SJSA1 (cell line): ENCODE measurements at regions not wholly inside any gene's neighbourhood (a gene's known extent, or its start where the extent isn't known, plus 50 kb on each side); places are given as distances from the start of the nearest gene placed in this dataset.
"Not testable (repeated sequence)": the region's sequence is repeated elsewhere in the genome, so short reads cannot be mapped to it uniquely, and the experiment has no call there.

Experiments used
- DNase-seq, 2 experiments: peaks; one replicate each; pipeline ENCODE4 v3.0.0-alpha.2; 2015 to 2020; ENCODE audit warnings: low spot score in 2 of 2, low read depth in 1 of 2
- H3K27ac ChIP-seq: fragments of 250-450 bp; sonication (Bioruptor Pico); 2 replicates; pipeline ENCODE4 v1.5.1; 2020; ENCODE audit warnings: mild to moderate bottlenecking, moderate library complexity
- H3K27me3 ChIP-seq: fragments of 250-450 bp; sonication (Bioruptor Pico); replicated peaks from 2 replicates; pipeline ENCODE4 v1.5.1; 2020; ENCODE audit warnings: mild to moderate bottlenecking, moderate library complexity
- H3K36me3 ChIP-seq: fragments of 250-450 bp; sonication (Bioruptor Pico); 2 replicates; pipeline ENCODE4 v1.5.1; 2020; ENCODE audit warnings: mild to moderate bottlenecking
- H3K4me1 ChIP-seq: fragments of 250-450 bp; sonication (Bioruptor Pico); replicated peaks from 2 replicates; pipeline ENCODE4 v1.6.1; 2021; ENCODE audit warnings: mild to moderate bottlenecking
- H3K4me3 ChIP-seq: fragments of 250-450 bp; sonication (Bioruptor Pico); 2 replicates; pipeline ENCODE4 v1.5.1; 2020; ENCODE audit warnings: mild to moderate bottlenecking
- H3K9me3 ChIP-seq: fragments of 250-450 bp; sonication (Bioruptor Pico); replicated peaks from 2 replicates; pipeline ENCODE4 v1.5.1; 2020; ENCODE audit warnings: mild to moderate bottlenecking

DNA sequence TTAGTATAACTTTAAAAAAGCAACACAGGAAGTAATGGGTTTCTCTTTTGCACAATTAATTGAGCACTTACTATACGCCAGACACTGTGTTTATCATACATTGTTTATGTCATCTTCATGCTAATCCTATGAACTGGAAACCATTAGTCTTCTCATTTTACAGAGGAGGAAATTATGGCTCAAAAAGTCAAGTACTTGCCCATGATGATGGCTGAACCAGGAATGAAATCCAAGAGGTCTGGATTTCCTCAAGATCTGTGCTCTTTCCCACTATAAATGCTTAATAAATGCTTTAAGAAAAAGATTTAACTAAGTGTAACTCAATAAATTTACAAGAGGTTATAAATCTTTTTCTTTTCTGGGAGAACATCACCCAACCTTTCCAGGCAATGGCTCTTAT is 303.7 kb upstream of the RRP15 start:
- Histone ChIP-seq H3K9me3 (no peaks in the 10 kb centered on the region), H3K27ac (no peak overlapping the region), H3K4me1 (no peaks in the 10 kb centered on the region), H3K4me3 (no peak overlapping the region), H3K36me3 (no peaks in the 10 kb centered on the region), H3K27me3 (no peaks in the 10 kb centered on the region)
- no peak for DNase-seq

DNA sequence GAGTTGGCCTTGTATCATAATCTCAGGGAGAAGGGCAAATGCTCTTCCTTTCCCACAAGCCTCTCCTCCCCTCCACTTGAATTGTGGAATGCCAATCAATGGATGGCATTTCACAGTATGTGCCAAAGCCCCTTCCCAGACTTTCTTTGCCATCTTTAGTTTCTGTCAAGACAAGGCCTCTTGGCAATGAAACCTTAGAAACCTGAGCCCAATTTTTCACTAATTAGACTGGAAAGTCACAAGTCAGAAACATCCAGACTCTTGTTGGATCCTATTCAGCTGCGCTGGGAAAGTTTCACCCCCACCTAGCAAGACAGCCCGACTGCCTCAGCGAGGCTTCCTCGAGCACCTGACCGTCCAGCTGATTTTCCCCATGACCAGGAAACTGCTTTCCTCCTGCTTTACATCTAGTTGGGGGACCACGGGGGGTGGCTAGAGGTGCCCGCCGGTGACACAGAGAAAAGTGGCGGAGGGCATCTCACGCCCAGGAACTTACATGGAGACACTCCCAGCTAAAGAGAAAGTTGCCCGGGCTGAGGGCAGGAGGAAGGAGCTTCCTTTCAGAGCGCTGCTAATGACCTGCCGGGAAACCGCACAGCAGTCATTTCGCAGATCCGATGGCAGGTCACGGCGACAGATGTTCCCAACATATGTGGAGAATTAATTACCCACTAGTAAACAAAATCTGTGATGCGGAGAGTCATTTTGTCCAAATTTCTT is 302.6 kb upstream of the RRP15 start:
- Histone ChIP-seq H3K27ac (no peak overlapping the region), H3K9me3 (no peaks in the 10 kb centered on the region), H3K4me1 (no peaks in the 10 kb centered on the region), H3K27me3 (no peaks in the 10 kb centered on the region), H3K36me3 (no peaks in the 10 kb centered on the region), H3K4me3 (no peak overlapping the region)
- DNase-seq, result no peak

DNA sequence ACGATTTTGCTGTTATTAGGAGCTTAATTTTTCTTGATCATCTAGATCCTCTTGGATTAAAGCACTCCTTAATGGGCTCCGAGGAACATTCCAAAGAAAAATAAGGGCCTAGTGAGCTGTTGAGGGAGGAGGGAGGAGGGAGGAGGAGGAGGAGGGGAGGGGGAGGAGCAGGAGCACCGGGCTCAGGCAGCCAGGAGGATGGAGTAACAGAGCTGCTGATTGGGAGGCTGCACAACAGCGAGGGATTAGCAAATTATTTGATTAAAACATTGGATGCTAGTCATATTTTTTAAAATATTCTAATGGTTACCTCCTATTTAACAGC is 302.1 kb upstream of the RRP15 start:
- Histone ChIP-seq H3K4me1 (no peaks in the 10 kb centered on the region), H3K27me3 (no peaks in the 10 kb centered on the region), H3K9me3 (no peaks in the 10 kb centered on the region), H3K4me3 (no peak overlapping the region), H3K27ac (no peak overlapping the region), H3K36me3 (no peaks in the 10 kb centered on the region)
- DNase-seq, result no peak

DNA sequence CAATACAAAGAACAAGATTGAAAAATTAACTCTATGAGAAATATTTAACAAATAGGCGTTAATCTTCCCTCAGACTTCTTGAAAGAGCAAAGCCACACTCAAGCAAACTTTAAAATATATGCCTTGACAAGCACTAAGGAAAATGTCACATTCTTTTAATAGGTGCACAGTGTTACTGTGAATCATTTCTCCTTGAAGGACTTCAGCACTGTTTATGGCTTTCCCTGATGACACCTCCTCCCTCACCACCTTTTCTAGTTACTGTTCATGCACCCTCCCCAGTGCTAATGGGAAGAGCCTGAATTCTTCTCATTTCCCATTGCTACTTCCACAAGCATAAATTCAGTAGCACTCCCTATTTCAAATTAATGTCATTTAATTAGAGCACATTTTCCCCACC is 299.5 kb upstream of the RRP15 start:
- Histone ChIP-seq H3K27ac (no peak overlapping the region), H3K9me3 (no peaks in the 10 kb centered on the region), H3K27me3 (no peaks in the 10 kb centered on the region), H3K4me3 (no peak overlapping the region), H3K4me1 (no peaks in the 10 kb centered on the region), H3K36me3 (no peaks in the 10 kb centered on the region)
- DNase-seq, result no peak

DNA sequence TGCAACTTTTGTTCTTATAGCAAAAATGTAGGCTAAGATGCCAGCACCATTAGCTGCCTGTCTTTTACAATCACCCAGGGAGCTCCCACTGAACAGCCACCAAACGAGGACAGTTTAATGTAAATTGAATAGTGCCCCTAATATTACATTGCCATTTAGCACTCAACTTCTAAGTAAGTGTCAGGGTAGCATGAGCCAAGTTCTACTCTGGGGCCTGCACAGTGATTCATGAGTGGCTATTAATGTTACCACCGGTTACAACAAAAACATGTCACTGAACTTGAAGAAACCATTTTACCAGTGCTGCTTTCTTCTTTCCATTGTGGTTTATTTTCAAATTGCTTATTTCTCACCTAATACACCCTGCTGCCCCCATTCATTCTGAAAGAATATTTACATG is 295.6 kb upstream of the RRP15 start:
- no peaks in the 10 kb centered on the region for H3K36me3 ChIP-seq
- H3K4me1 ChIP-seq, result no peaks in the 10 kb centered on the region
- H3K27me3 ChIP-seq, result 0 out of 2 replicates have a peak, but pooled peaks cover 2% of the 10 kb centered on the region
- no peak overlapping the region for H3K4me3 ChIP-seq
- no peaks in the 10 kb centered on the region for H3K9me3 ChIP-seq
- no peak overlapping the region for H3K27ac ChIP-seq
- no peak for DNase-seq

DNA sequence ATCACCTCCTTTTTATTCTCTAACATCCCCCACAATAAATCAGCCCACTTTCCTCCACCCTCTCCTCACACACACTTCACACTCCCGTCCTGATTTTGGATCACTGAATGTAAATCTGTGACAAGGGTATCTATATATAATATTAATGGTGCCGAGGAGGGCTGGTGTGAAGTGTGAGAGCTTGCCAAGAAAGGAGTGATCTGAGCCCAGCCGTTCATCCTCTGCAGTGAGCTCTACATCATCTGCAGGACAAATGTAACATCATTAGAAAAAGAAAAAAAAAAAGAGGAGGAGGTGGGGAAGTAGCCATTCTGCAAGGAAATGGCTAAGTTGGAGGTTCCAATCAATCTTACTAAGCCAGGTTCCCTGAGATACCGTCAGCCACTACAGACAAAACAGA is 291.7 kb upstream of the RRP15 start:
- H3K36me3 ChIP-seq, result no peaks in the 10 kb centered on the region
- H3K27ac ChIP-seq, result no peak overlapping the region
- no peak overlapping the region for H3K4me3 ChIP-seq
- DNase-seq, result no peak
- H3K27me3 ChIP-seq, result 0 out of 2 replicates have a peak, but pooled peaks cover 2% of the 10 kb centered on the region
- H3K9me3 ChIP-seq, result no peaks in the 10 kb centered on the region
- no peaks in the 10 kb centered on the region for H3K4me1 ChIP-seq

DNA sequence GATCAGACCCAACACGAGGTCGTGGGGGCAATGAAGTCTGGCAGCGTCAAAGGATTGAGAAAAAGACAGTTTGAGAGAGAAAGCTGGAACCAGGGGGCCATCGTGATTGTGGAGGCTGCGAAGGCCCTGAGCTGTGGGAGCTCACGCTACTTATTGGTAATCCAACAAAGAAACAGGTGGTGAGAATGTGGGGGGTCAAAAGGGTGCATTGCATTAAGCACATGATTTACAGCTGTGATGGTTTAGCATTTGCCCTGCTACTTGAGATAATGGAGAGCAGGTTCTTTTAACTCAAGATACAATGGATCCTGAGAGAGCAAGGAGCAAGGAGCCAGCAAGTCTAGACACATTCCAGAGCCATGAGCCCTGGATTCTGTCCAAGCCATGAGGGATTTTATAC is 276.8 kb upstream of the RRP15 start:
- not testable (repeated sequence) for H3K27me3 ChIP-seq, H3K9me3 ChIP-seq, H3K36me3 ChIP-seq, H3K4me1 ChIP-seq, H3K27ac ChIP-seq, H3K4me3 ChIP-seq, DNase-seq

DNA sequence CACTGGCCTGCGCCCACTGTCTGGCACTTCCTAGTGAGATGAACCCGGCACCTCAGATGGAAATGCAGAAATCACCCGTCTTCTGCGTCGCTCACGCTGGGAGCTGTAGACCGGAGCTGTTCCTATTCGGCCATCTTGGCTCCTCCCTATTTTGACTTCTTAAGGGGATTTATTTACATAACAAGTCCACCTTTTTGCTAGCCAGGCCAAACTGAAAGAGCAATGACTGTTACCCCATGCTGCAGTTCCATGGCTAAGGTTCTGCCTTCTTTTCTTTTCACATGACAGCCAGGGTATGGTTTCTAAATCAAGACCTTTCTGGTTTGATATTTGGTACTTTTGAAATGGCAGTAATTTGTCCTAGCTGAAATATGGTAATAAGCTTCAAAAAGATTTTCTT is 270.0 kb upstream of the RRP15 start:
- not testable (repeated sequence) for H3K4me1 ChIP-seq, DNase-seq, H3K27me3 ChIP-seq, H3K27ac ChIP-seq, H3K36me3 ChIP-seq, H3K4me3 ChIP-seq, H3K9me3 ChIP-seq

DNA sequence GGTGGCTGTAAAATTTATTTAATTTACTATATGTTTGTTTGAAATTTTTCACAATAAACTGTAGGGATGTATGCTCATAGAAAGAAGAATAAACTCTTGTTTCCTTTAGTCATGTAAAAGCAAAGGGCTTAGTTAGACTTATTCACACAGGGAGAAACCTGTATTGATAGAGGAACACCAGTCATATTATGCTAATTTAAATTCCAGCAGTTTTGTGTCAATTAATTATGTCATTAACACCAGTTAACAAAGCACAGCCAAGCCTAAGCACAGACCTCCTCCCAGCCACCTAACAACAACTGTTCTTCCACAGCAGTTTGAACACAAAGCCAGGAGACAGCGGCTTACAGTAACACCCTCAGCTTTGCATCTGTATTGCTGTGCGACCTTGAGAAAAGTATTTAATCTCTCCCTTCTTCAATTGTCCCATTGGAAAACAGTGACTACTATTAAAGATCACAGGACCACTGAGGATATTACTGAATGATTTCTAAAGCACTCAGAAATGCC is 260.8 kb upstream of the RRP15 start:
- Histone ChIP-seq H3K4me1 (no peaks in the 10 kb centered on the region), H3K27me3 (no peaks in the 10 kb centered on the region), H3K27ac (no peak overlapping the region), H3K9me3 (no peaks in the 10 kb centered on the region), H3K36me3 (no peaks in the 10 kb centered on the region), H3K4me3 (no peak overlapping the region)
- DNase-seq, result no peak

DNA sequence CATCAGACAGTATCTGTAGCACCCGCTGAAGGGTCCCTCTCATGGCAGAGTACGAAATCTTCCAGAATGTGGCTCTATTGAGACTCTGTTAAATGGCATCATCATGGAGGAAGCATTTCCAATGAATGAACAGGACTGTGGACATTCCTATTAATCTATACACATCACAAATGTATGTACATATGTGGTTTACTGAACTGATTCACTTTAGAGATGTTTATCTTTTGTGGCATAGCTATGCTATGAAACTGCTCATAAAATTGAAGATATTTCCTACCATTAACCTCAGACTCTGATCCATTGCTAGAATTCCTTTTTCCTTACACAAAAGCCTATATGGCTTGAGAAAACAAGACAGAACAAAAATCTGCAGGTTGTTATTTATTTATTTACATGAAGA is 259.6 kb upstream of the RRP15 start:
- DNase-seq, result no peak
- Histone ChIP-seq H3K4me3 (no peak overlapping the region), H3K4me1 (no peaks in the 10 kb centered on the region), H3K9me3 (no peaks in the 10 kb centered on the region), H3K27me3 (no peaks in the 10 kb centered on the region), H3K36me3 (no peaks in the 10 kb centered on the region), H3K27ac (no peak overlapping the region)

DNA sequence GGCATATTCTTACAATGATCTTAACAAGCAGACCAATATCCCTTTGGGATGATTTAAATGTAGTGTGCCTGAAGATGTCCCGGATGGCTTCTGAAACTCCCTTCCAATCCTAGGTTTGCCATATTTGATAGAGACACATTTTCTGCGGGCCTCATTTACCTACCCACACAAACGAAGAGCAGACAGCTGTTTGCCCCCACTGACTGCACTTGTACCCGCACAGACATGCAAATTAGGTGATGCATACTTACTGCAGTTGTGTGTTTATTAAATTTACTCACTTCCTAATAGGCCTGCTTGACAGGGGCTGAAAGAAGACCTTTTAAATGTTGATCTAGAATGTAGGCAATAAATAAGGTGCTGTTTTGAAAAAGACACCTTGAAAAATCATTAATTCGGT is 257.9 kb upstream of the RRP15 start:
- Histone ChIP-seq H3K9me3 (no peaks in the 10 kb centered on the region), H3K4me3 (no peak overlapping the region), H3K4me1 (no peaks in the 10 kb centered on the region), H3K27ac (no peak overlapping the region), H3K27me3 (no peaks in the 10 kb centered on the region), H3K36me3 (no peaks in the 10 kb centered on the region)
- no peak for DNase-seq

DNA sequence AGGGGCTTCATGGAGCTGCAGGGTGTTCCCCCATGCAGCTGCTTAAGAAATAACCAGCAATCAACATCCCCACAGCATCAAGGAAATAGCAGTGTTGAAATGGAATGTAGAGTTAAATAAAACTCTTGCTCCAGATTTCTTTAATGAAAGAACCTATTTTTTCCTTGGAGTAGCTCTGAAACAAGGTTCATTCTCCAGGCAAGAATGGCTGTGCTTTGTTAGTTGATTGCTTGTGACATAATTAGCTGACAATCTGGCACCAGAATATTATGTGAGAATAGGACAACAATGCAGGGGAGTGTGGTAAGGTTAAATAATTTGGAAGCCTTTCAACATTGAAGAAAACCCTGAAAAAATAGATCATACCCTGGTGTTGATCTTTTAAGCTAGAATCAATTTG is 254.2 kb upstream of the RRP15 start:
- Histone ChIP-seq H3K27me3 (no peaks in the 10 kb centered on the region), H3K4me1 (no peaks in the 10 kb centered on the region), H3K4me3 (no peak overlapping the region), H3K27ac (no peak overlapping the region), H3K9me3 (no peaks in the 10 kb centered on the region), H3K36me3 (no peaks in the 10 kb centered on the region)
- no peak for DNase-seq

DNA sequence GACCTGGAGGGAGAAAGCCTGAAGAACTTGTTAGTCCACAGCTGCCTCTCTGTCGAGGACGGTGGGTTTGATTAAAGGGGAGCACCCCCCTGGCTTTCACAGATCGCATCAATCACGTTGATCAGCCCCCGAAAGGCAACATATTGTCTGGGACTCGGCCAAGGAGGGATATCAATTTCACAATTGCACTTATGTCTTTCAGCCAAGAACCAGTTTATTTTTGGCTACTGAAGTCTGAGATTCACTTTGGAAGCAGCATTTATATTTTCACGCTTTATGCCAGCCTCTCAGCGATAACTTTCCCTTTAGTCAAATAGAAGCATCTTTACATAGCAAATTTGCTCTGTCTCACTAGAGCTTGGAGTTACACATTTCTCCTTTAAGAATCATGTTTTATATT is 253.2 kb upstream of the RRP15 start:
- Histone ChIP-seq H3K27me3 (no peaks in the 10 kb centered on the region), H3K36me3 (no peaks in the 10 kb centered on the region), H3K9me3 (no peaks in the 10 kb centered on the region), H3K4me1 (no peaks in the 10 kb centered on the region), H3K27ac (no peak overlapping the region), H3K4me3 (no peak overlapping the region)
- DNase-seq, result no peak

DNA sequence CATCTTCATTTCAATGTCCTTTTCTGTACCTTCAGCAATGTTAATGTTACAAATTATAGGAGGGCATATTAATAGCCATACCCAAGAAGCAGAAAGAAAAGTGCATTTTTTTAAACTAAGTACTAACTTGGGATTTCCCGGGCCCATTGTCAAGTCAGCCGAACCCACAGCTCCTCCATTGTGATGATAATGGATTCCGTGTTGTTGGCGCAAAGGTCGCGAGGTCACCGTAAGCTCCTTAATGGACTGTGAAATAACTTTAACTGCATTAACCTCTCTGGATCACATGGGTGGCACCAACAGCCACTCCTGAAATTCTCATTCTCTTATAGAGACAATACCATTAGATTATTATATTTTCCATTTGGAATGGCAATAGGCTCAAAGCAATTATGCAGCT is 250.6 kb upstream of the RRP15 start:
- no peak overlapping the region for H3K27ac ChIP-seq
- no peaks in the 10 kb centered on the region for H3K4me1 ChIP-seq
- no peak for DNase-seq
- no peaks in the 10 kb centered on the region for H3K9me3 ChIP-seq
- H3K36me3 ChIP-seq, result no peaks in the 10 kb centered on the region
- H3K4me3 ChIP-seq, result no peak overlapping the region
- H3K27me3 ChIP-seq, result no peaks in the 10 kb centered on the region

DNA sequence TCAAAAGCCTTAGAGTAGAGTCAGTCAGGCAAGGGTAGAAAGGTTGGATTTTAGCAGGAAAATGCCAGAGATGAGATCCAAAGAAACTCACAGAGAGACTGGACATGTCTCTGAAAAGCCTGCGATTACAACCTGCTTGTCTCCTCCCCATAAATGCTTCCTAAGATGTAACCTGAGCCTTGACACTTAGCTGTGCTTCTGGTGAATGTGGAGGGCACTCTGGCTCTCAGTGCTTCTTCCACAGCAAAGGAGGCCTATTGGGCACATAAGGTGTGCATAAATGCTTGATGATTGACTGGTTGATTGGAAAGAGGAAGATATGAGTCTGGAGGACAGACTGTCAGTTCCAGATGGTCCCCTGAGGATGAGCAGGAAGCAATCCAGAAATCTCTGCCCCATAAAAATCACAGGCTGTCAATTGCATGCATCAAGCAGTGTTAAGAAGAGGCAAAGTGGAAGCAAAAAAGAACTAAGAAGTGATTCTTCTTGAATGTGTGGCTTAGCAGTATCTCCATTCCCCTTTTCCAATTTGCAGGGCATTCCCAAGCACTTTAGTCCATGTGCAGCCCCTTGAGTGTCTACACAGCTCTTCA is 236.2 kb upstream of the RRP15 start:
- no peak for DNase-seq
- Histone ChIP-seq H3K4me1 (no peaks in the 10 kb centered on the region), H3K36me3 (no peaks in the 10 kb centered on the region), H3K9me3 (no peaks in the 10 kb centered on the region), H3K27ac (no peak overlapping the region), H3K4me3 (no peak overlapping the region), H3K27me3 (peaks cover 9% of the 10 kb centered on the region; the same call in 1 of the 2 replicates)
